Astrocyte of the spinal cord (primary cell): ENCODE measurements at regions not wholly inside any gene's neighbourhood (a gene's known extent, or its start where the extent isn't known, plus 50 kb on each side); places are given as distances from the start of the nearest gene placed in this dataset.
"Not testable (repeated sequence)": the region's sequence is repeated elsewhere in the genome, so short reads cannot be mapped to it uniquely, and the experiment has no call there.

Experiments
- DNase-seq: peaks from one replicate; pipeline ENCODE4 v3.0.0; 2011; ENCODE audit warnings: low read depth, low spot score
- H3K4me3 ChIP-seq: 2 replicates; pipeline ENCODE4 v1.5.1; 2011; ENCODE audit warnings: low read depth, mild to moderate bottlenecking, low read length, moderate library complexity
- in situ Hi-C: cut with HindIII; loops from 2 replicates; pipeline ENCODE4 v1.10.0; 2017; ENCODE audit warnings: low sequenced_read_pairs
- TF ChIP-seq, protein P1 (sequence below): IDR thresholded peaks from 2 replicates; pipeline ENCODE4 v1.5.1; 2012; ENCODE audit warnings: low read depth, mild to moderate bottlenecking, low read length, inconsistent platforms

DNA sequence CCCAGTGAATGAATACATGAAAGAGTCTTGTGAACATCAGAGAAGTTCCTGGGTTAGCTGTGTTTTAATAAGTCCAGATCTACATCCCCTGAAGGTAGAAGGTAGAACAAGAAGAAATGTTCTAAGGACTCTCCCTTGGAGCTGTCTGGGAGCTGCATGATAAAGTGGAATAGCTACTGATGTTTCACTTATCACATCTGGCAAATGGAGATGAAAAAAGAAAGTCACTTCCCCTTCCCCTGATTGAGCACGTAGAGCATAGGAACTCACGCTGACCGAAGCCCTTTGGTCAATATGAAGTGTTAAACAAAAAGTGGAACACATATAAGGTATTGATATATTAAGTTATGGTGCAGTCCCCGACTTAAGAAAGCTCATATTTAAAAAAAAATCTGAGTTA, 53.2 kb upstream of the PARP1 start:
- no peak for DNase-seq
- TF ChIP-seq, protein P1, sequence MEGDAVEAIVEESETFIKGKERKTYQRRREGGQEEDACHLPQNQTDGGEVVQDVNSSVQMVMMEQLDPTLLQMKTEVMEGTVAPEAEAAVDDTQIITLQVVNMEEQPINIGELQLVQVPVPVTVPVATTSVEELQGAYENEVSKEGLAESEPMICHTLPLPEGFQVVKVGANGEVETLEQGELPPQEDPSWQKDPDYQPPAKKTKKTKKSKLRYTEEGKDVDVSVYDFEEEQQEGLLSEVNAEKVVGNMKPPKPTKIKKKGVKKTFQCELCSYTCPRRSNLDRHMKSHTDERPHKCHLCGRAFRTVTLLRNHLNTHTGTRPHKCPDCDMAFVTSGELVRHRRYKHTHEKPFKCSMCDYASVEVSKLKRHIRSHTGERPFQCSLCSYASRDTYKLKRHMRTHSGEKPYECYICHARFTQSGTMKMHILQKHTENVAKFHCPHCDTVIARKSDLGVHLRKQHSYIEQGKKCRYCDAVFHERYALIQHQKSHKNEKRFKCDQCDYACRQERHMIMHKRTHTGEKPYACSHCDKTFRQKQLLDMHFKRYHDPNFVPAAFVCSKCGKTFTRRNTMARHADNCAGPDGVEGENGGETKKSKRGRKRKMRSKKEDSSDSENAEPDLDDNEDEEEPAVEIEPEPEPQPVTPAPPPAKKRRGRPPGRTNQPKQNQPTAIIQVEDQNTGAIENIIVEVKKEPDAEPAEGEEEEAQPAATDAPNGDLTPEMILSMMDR, result no peak
- H3K4me3 ChIP-seq, result no peak overlapping the region
- in situ Hi-C loops, result no loop called here

DNA sequence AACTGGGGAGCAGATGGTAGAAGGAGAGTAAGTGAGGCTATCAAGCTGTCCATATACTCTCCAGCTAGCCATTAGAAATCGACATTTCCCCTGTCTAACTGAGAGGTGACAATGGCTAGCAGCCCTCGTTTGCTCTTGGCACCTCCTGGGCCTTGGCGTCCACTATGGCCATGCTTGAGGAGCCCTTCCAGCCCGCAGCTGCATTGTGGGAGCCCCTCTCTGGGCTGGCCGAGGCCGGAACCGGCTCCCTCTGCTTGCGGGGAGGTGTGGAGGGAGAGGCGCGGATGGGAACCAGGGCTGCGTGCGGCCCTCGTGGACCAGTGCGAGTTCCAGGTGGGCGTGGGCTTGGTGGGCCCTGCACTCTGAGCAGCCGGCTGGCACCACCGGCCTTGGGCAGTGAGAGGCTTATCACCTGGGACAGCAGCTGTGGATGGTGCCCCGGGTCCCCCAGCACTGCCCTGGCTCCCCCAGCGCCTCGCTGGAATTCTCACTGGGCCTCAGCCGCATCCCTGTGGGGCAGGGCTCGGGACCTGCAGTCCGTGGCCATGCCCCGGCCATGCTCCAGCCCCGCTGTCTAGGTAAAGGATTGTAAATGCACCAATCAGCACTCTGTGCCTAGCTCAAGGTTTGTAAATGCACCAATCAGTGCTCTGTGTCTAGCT, 56.2 kb upstream of the PARP1 start:
- H3K4me3 ChIP-seq, result no peak overlapping the region
- DNase-seq, result no peak
- TF ChIP-seq, protein P1, result no peak
- in situ Hi-C loops, result no loop called here

DNA sequence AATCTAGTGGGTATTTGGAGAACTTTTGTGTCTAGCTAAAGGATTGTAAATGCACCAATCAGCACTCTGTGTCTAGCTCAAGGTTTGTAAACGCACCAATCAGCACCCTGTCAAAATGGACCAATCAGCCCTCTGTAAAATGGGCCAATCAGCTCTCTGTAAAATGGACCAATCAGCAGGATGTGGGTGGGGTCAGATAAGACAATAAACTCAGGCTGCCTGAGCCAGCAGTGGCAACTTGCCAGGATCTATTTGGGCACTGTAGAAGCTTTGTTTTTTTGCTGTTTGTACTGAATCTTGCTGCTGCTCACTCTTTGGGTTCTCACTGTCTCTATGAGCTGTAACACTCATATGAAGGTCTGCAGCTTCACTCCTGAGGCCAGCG, 56.7 kb upstream of the PARP1 start:
- H3K4me3 ChIP-seq, DNase-seq, in situ Hi-C loops: not testable (repeated sequence)

DNA sequence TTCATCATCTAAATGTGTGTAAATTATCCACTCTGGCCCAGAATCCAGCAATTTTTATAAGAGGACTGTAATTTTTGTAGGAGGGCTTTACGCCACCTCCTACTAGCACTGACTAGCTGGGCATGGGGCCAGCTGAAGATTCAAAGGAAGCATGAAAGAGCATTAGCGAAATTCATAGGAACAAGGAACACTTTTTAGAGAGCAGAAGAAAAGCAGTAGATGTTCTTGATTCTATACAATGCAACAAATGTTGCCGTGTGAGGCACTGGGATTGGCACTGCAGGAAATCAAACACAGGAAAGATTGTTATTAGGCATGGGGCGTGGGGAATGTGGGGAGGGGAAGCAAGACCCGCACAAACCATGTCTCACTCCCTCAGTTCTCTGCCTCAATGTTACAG, 58.4 kb upstream of the PARP1 start:
- DNase-seq, result no peak
- TF ChIP-seq, protein P1, result no peak
- H3K4me3 ChIP-seq, result no peak overlapping the region
- in situ Hi-C loops, result no loop called here

DNA sequence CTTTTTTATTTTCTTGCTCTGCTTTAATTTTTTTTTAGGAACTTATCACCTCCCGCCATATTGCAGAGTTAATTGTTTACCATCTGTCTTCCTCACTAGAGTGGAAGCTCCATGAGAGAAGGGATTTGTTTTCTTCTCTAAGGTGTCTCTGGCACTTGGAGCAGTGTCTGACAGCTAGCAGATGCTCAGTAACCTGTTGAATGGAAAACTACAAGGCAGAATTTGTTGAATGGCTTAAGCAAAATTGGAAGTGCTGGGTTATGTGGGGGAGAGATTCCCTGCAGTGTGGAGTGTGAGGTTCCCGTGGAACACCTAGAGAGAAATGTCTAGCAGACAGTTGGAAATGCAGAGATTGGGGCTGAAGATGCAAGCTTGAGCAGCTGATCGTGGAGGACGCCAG, 59.5 kb upstream of the PARP1 start:
- H3K4me3 ChIP-seq, result no peak overlapping the region
- no peak for DNase-seq
- in situ Hi-C loops, result no loop called here
- TF ChIP-seq, protein P1, result no peak

DNA sequence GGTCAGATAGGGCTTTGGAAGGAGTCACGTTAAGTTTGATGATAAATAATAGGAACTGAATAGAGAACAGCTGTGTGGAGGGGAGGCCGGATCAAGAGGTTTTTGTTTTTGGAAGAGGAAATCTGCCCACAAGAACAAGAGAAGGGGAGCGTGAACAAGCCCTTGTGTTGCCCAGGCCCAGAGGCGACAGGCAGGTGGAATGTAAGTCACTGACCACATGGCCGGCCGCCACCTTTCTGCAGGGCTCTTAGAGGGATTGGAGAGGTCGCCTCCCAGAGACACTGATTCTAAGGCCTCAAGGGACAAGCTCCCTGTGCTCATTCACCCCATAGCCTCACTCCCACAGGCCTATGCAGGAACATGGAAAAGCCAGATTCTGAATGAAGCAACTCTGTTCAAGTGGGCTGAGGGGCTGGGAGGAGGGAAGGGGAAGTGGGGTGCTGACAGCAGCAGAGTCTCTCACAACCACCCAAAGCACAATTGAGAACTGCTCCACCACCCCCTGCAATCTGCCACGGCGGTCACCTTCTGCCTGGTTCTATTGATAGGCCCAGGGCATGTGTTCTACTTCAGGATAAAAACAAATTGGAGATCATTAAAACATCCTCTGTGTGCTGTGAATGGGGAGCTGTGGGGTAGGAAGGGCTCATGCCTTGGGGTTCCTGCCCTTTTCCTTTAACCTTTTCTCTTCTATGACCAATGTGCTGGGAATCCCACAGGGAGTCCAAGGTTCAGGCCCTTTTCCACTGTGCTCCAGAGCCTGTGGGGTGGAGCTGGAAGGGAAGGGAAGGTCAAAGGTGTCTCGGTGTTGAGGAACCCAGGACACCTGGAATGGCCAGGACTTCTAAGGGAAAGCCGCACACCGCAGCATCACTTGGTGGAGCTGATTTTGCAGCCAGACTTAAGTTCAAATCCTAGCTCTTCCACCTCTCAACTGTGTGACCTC, 63.3 kb upstream of the PARP1 start:
- in situ Hi-C loops, result no loop called here
- TF ChIP-seq, protein P1, result no peak
- H3K4me3 ChIP-seq, result no peak overlapping the region
- DNase-seq, result no peak

DNA sequence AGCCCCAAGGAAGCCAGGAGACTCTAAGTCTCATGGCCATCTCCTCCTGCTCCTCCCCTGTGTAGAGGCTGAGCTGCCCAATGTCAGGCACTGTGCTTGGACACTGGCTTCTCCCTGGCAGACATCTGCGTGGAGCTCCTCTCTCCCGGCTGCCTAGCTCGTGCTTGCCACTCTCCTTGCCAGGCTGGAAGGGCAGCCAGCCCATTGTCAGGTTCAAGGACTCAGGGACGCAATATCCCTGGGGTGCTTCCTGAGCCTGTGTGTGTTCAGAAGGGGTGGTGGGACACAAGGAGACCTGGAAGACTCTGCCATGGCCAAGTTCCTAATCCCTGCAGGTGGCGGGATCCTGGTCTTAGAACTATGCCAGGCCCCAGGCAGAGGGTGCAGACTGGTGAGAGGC, 65.4 kb upstream of the PARP1 start:
- H3K4me3 ChIP-seq, result no peak overlapping the region
- TF ChIP-seq, protein P1, result no peak
- no peak for DNase-seq
- in situ Hi-C loops, result no loop called here
